ENCODE measurements at regions not wholly inside any gene's neighbourhood (a gene's known extent, or its start where the extent isn't known, plus 50 kb on each side); places are given as distances from the start of the nearest gene placed in this dataset.

GRCh38 chrX:5730556-5730955 is 498.1 kb downstream of the NLGN4X start:
- TF ChIP-seq, protein P1, sequence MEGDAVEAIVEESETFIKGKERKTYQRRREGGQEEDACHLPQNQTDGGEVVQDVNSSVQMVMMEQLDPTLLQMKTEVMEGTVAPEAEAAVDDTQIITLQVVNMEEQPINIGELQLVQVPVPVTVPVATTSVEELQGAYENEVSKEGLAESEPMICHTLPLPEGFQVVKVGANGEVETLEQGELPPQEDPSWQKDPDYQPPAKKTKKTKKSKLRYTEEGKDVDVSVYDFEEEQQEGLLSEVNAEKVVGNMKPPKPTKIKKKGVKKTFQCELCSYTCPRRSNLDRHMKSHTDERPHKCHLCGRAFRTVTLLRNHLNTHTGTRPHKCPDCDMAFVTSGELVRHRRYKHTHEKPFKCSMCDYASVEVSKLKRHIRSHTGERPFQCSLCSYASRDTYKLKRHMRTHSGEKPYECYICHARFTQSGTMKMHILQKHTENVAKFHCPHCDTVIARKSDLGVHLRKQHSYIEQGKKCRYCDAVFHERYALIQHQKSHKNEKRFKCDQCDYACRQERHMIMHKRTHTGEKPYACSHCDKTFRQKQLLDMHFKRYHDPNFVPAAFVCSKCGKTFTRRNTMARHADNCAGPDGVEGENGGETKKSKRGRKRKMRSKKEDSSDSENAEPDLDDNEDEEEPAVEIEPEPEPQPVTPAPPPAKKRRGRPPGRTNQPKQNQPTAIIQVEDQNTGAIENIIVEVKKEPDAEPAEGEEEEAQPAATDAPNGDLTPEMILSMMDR (IDR thresholded peaks at IDR 0.05), result no peak
- TF ChIP-seq MAX (IDR thresholded peaks at IDR 0.05), result no peak
- TF ChIP-seq RFX5 (IDR thresholded peaks at IDR 0.05), result no peak
- no peak for TF ChIP-seq PBX3 (IDR thresholded peaks at IDR 0.05)
- no peak for TF ChIP-seq POLR2A (IDR thresholded peaks at IDR 0.05; ENCODE audit: low read length)
- no peak for TF ChIP-seq PHF8 (IDR thresholded peaks at IDR 0.05; ENCODE audit: borderline replicate concordance, low read depth)
- no peak for TF ChIP-seq JUN (IDR thresholded peaks at IDR 0.05)
- TF ChIP-seq FOSB (CRISPR knock-in tag; IDR thresholded peaks at IDR 0.05), result no peak
- no peak for TF ChIP-seq RAD21 (conservative IDR thresholded peaks at IDR 0.05 in 1 of 2, IDR thresholded peaks at IDR 0.05 in 1 of 2)
- TF ChIP-seq RNF2 (IDR thresholded peaks at IDR 0.05; ENCODE audit: borderline replicate concordance, low read depth), result no peak
- TF ChIP-seq, protein P2, sequence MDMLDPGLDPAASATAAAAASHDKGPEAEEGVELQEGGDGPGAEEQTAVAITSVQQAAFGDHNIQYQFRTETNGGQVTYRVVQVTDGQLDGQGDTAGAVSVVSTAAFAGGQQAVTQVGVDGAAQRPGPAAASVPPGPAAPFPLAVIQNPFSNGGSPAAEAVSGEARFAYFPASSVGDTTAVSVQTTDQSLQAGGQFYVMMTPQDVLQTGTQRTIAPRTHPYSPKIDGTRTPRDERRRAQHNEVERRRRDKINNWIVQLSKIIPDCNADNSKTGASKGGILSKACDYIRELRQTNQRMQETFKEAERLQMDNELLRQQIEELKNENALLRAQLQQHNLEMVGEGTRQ (IDR thresholded peaks at IDR 0.05), result no peak

Measured in A549 (cell line).